ENCODE measurements at regions not wholly inside any gene's neighbourhood (a gene's known extent, or its start where the extent isn't known, plus 50 kb on each side); places are given as distances from the start of the nearest gene placed in this dataset.

DNA sequence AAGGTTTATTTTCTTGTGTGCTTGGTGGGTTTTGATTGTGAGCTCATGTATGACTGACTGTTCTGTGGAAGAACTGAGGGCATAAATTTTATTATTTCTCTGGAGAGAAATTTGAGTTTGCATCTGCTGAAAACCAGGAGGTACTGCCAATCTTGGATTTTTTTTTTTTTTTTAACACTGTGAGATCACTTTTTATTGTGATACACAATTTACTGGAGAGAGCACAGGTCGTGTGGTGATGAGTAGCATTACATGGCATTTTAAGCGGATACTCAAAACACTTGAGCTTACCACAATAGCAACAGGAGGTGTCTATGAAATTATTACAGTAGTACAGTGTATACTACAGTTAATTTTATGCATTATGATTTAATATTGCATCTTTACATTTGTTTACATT is 237.4 kb downstream of the MFSD1 start:
- TF ChIP-seq, protein P1, sequence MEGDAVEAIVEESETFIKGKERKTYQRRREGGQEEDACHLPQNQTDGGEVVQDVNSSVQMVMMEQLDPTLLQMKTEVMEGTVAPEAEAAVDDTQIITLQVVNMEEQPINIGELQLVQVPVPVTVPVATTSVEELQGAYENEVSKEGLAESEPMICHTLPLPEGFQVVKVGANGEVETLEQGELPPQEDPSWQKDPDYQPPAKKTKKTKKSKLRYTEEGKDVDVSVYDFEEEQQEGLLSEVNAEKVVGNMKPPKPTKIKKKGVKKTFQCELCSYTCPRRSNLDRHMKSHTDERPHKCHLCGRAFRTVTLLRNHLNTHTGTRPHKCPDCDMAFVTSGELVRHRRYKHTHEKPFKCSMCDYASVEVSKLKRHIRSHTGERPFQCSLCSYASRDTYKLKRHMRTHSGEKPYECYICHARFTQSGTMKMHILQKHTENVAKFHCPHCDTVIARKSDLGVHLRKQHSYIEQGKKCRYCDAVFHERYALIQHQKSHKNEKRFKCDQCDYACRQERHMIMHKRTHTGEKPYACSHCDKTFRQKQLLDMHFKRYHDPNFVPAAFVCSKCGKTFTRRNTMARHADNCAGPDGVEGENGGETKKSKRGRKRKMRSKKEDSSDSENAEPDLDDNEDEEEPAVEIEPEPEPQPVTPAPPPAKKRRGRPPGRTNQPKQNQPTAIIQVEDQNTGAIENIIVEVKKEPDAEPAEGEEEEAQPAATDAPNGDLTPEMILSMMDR (IDR thresholded peaks at IDR 0.05 in 2 of 3, conservative IDR thresholded peaks at IDR 0.05 in 1 of 3; ENCODE audit: borderline replicate concordance in 1 of 3, insufficient read depth in 1 of 3, low read depth in 2 of 3, low read length in 2 of 3), result no peak
- TF ChIP-seq CBX3 (IDR thresholded peaks at IDR 0.05; ENCODE audit: low read depth), result no peak
- no peak for TF ChIP-seq POLR2A (IDR thresholded peaks at IDR 0.05; ENCODE audit: borderline replicate concordance, extremely low read depth, insufficient read depth, insufficient read length)
- no peak for TF ChIP-seq EZH2phosphoT487 (IDR thresholded peaks at IDR 0.05; ENCODE audit: borderline replicate concordance)

Data from HCT116 (cell line).